WTC11 (cell line): ENCODE measurements at regions not wholly inside any gene's neighbourhood (a gene's known extent, or its start where the extent isn't known, plus 50 kb on each side); places are given as distances from the start of the nearest gene placed in this dataset.

Source experiments
- ATAC-seq: fragments of 200-7000 bp; cut with Tn5 transposase; 2 replicates; pipeline ENCODE4 v1.10.0; 2021; ENCODE audit warnings: mild to moderate bottlenecking, moderate library complexity
- CTCF ChIA-PET: fragments of 300-600 bp; sonication (Branson Sonifier 250); formaldehyde crosslinking; loops from one replicate; lab custom pipeline; 2021; ENCODE audit warnings: antibody characterized with exemption; lab: Charles Lee
- POLR2A ChIA-PET: fragments of 350-600 bp; sonication (Branson Sonifier 250); formaldehyde crosslinking; loops from one replicate; lab custom pipeline; 2021; ENCODE audit warnings: antibody characterized with exemption; lab: Charles Lee
- DNase-seq: peaks from one replicate; pipeline ENCODE4 v3.0.0; 2021; ENCODE audit warnings: low spot score
- H3K27ac Mint-ChIP-seq: 2 replicates; pipeline ENCODE4 v1.8.0; 2021; ENCODE audit warnings: mixed read lengths
- H3K27me3 Mint-ChIP-seq: 2 replicates; pipeline ENCODE4 v1.8.0; 2021; ENCODE audit warnings: low read depth, mild to moderate bottlenecking, moderate library complexity, mixed read lengths
- H3K36me3 Mint-ChIP-seq: 2 replicates; pipeline ENCODE4 v1.8.0; 2021; ENCODE audit warnings: mixed read lengths
- H3K4me1 Mint-ChIP-seq: 2 replicates; pipeline ENCODE4 v1.8.0; 2022; ENCODE audit warnings: mixed read lengths
- H3K4me3 Mint-ChIP-seq: 2 replicates; pipeline ENCODE4 v1.8.0; 2021; ENCODE audit warnings: mild to moderate bottlenecking, moderate library complexity, mixed read lengths
- H3K9me3 Mint-ChIP-seq: 2 replicates; pipeline ENCODE4 v1.8.0; 2021; ENCODE audit warnings: mixed read lengths
- CREM ChIP-seq: sonication (generic); formaldehyde crosslinking; IDR thresholded peaks from 2 replicates; pipeline ENCODE4 v1.8.1; 2022; ENCODE audit warnings: mild to moderate bottlenecking, missing genetic modification reagents, moderate library complexity
- GABPB1 ChIP-seq: sonication (generic); formaldehyde crosslinking; IDR thresholded peaks from 2 replicates; pipeline ENCODE4 v1.8.1; 2023; ENCODE audit warnings: mild to moderate bottlenecking, missing genetic modification reagents
- HMGA2 ChIP-seq: fragments of 250-450 bp; sonication (Bioruptor Pico); IDR thresholded peaks from 2 replicates; pipeline ENCODE4 v1.4.0; 2021; ENCODE audit warnings: mild to moderate bottlenecking, moderate library complexity
- NR2C2 ChIP-seq: sonication (generic); formaldehyde crosslinking; IDR thresholded peaks from 2 replicates; pipeline ENCODE4 v1.8.0; 2022; ENCODE audit warnings: mild to moderate bottlenecking, missing genetic modification reagents
- PRRX2 ChIP-seq: fragments of 250-450 bp; sonication (Bioruptor Pico); IDR thresholded peaks from 2 replicates; pipeline ENCODE4 v1.8.0; 2021; ENCODE audit warnings: mild to moderate bottlenecking
- RORB ChIP-seq: fragments of 250-450 bp; sonication (Bioruptor Pico); IDR thresholded peaks from 2 replicates; pipeline ENCODE4 v1.9.0; 2021; ENCODE audit warnings: mild to moderate bottlenecking
- TCF7 ChIP-seq: sonication (generic); formaldehyde crosslinking; IDR thresholded peaks from 2 replicates; pipeline ENCODE4 v1.8.0; 2022; ENCODE audit warnings: mild to moderate bottlenecking, low read depth, missing genetic modification reagents, moderate library complexity
- TEAD4 ChIP-seq: sonication (generic); formaldehyde crosslinking; IDR thresholded peaks from 2 replicates; pipeline ENCODE4 v1.8.0; 2022; ENCODE audit warnings: mild to moderate bottlenecking, missing genetic modification reagents
- TP53 ChIP-seq: sonication (generic); formaldehyde crosslinking; IDR thresholded peaks from 2 replicates; pipeline ENCODE4 v1.8.1; 2023; ENCODE audit warnings: mild to moderate bottlenecking, missing genetic modification reagents
- ZBTB21 ChIP-seq: sonication (generic); formaldehyde crosslinking; IDR thresholded peaks from 2 replicates; pipeline ENCODE4 v1.8.1; 2023; ENCODE audit warnings: mild to moderate bottlenecking, missing genetic modification reagents, borderline replicate concordance
- ZNF121 ChIP-seq: sonication (generic); formaldehyde crosslinking; IDR thresholded peaks from 2 replicates; pipeline ENCODE4 v1.8.0; 2023; ENCODE audit warnings: missing genetic modification reagents
- ZNF232 ChIP-seq: sonication (generic); formaldehyde crosslinking; IDR thresholded peaks from 2 replicates; pipeline ENCODE4 v1.8.0; 2022; ENCODE audit warnings: mild to moderate bottlenecking, missing genetic modification reagents
- ZNF263 ChIP-seq: sonication (generic); formaldehyde crosslinking; IDR thresholded peaks from 2 replicates; pipeline ENCODE4 v1.8.1; 2022; ENCODE audit warnings: low read depth, mild to moderate bottlenecking, moderate library complexity, missing genetic modification reagents
- TF ChIP-seq, protein P1 (sequence below): sonication (generic); formaldehyde crosslinking; IDR thresholded peaks from 2 replicates; pipeline ENCODE4 v1.8.1; 2023; ENCODE audit warnings: mild to moderate bottlenecking, missing genetic modification reagents, moderate library complexity
- TF ChIP-seq, protein P2 (sequence below): fragments of 250-450 bp; sonication (Bioruptor Pico); IDR thresholded peaks from 2 replicates; pipeline ENCODE4 v1.8.0; 2021; ENCODE audit warnings: mild to moderate bottlenecking
- TF ChIP-seq, protein P3 (sequence below): sonication (generic); formaldehyde crosslinking; IDR thresholded peaks from 2 replicates; pipeline ENCODE4 v1.8.0; 2022; ENCODE audit warnings: mild to moderate bottlenecking, missing genetic modification reagents
- TF ChIP-seq, protein P4 (sequence below): fragments of 250-450 bp; sonication (Bioruptor Pico); IDR thresholded peaks from 2 replicates; pipeline ENCODE4 v1.9.0; 2021; ENCODE audit warnings: moderate library complexity, mild to moderate bottlenecking, inconsistent platforms, borderline replicate concordance
- TF ChIP-seq, protein P5 (sequence below): sonication (generic); formaldehyde crosslinking; conservative IDR thresholded peaks from 2 replicates; pipeline ENCODE4 v1.8.1; 2023; ENCODE audit warnings: mild to moderate bottlenecking, low read depth, missing genetic modification reagents, moderate library complexity
- TF ChIP-seq, protein P6 (sequence below): sonication (generic); formaldehyde crosslinking; IDR thresholded peaks from 2 replicates; pipeline ENCODE4 v1.8.1; 2023; ENCODE audit warnings: mild to moderate bottlenecking, missing genetic modification reagents, moderate library complexity
- TF ChIP-seq, protein P7 (sequence below): sonication (generic); formaldehyde crosslinking; conservative IDR thresholded peaks from 2 replicates; pipeline ENCODE4 v1.8.1; 2022; ENCODE audit warnings: mild to moderate bottlenecking, missing genetic modification reagents
- TF ChIP-seq, protein P8 (sequence below): sonication (generic); formaldehyde crosslinking; IDR thresholded peaks from 2 replicates; pipeline ENCODE4 v1.8.0; 2022; ENCODE audit warnings: mild to moderate bottlenecking, missing genetic modification reagents

DNA sequence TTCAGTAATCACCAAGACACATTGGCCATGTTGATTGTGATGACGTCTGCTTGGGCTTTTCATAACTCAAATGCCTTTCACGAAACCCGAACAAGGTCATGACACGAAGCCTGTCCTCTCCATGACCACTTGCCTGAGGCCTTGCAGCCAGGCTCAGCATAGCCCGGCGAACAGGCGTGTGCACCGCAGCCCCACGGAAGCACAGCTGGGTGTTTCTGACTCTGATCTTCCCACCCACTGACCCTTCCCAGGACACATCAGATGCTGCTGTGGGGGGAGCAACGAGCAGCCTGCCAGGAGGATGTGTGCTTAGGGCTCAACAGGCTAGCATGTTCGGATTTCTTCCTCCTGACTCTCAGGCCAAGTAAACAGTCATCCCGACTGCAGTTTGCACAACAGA, 369.4 kb upstream of the SALL3 start:
- Mint-ChIP-seq H3K27ac (no peak overlapping the region), H3K9me3 (peaks cover 34% of the 10 kb centered on the region), H3K4me1 (no peaks in the 10 kb centered on the region), H3K27me3 (peaks cover 2% of the 10 kb centered on the region; the same call in 1 of the 2 replicates), H3K4me3 (no peak overlapping the region), H3K36me3 (peaks cover 14% of the 10 kb centered on the region)
- TF ChIP-seq, protein P1, sequence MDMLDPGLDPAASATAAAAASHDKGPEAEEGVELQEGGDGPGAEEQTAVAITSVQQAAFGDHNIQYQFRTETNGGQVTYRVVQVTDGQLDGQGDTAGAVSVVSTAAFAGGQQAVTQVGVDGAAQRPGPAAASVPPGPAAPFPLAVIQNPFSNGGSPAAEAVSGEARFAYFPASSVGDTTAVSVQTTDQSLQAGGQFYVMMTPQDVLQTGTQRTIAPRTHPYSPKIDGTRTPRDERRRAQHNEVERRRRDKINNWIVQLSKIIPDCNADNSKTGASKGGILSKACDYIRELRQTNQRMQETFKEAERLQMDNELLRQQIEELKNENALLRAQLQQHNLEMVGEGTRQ (CRISPR knock-in tag): no peak
- TF ChIP-seq, protein P2, sequence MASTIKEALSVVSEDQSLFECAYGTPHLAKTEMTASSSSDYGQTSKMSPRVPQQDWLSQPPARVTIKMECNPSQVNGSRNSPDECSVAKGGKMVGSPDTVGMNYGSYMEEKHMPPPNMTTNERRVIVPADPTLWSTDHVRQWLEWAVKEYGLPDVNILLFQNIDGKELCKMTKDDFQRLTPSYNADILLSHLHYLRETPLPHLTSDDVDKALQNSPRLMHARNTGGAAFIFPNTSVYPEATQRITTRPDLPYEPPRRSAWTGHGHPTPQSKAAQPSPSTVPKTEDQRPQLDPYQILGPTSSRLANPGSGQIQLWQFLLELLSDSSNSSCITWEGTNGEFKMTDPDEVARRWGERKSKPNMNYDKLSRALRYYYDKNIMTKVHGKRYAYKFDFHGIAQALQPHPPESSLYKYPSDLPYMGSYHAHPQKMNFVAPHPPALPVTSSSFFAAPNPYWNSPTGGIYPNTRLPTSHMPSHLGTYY (CRISPR knock-in tag): no peak
- TF ChIP-seq ZNF232 (no peak), ZBTB21 (CRISPR knock-in tag) (no peak), RORB (CRISPR knock-in tag) (no peak), ZNF263 (CRISPR knock-in tag) (no peak)
- TF ChIP-seq, protein P3, sequence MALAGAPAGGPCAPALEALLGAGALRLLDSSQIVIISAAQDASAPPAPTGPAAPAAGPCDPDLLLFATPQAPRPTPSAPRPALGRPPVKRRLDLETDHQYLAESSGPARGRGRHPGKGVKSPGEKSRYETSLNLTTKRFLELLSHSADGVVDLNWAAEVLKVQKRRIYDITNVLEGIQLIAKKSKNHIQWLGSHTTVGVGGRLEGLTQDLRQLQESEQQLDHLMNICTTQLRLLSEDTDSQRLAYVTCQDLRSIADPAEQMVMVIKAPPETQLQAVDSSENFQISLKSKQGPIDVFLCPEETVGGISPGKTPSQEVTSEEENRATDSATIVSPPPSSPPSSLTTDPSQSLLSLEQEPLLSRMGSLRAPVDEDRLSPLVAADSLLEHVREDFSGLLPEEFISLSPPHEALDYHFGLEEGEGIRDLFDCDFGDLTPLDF (CRISPR knock-in tag): no peak
- TF ChIP-seq, protein P4, sequence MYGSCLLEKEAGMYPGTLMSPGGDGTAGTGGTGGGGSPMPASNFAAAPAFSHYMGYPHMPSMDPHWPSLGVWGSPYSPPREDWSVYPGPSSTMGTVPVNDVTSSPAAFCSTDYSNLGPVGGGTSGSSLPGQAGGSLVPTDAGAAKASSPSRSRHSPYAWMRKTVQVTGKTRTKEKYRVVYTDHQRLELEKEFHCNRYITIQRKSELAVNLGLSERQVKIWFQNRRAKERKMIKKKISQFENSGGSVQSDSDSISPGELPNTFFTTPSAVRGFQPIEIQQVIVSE (CRISPR knock-in tag): no peak
- CTCF ChIA-PET: no interaction called here
- ATAC-seq (no peak), DNase-seq (no peak)
- POLR2A ChIA-PET: no interaction called here

DNA sequence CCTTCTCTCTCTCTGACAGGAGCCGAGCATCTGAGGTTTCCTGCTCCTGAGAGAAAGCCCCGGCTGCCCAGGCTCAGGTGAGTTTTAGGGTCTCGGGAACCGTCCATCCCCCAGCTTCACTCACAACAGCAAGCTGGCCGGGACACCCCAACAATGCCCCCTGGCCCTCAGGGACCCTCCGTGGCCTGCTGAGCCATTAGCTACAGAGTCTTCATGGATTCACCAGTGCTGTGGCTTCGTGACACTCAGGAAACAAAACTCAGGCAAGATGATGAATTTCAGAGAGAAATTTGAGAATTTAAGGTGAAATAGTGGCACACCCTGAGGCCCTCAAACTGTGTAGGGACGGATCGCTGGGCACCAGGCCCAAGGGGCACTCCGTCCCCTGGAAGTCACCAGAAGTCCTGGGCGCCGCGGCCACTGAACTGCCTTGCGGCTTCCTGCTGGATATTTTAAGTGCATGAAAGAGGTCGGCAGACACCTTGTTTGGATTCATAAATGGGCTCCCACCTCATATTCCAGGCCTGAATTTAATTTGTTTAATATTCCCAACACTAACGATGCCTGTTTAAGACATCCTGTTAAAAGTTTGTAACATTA, 368.3 kb upstream of the SALL3 start:
- Mint-ChIP-seq H3K27me3 (peaks cover 6% of the 10 kb centered on the region; the same call in 1 of the 2 replicates), H3K9me3 (peaks cover 34% of the 10 kb centered on the region), H3K36me3 (peaks cover 16% of the 10 kb centered on the region), H3K4me1 (no peaks in the 10 kb centered on the region), H3K27ac (no peak overlapping the region), H3K4me3 (no peak overlapping the region)
- DNase-seq (no peak), ATAC-seq (no peak)
- ChIA-PET POLR2A (no interaction called here), CTCF (no interaction called here)
- no peak for TF ChIP-seq TCF7 (CRISPR knock-in tag)
- TF ChIP-seq, protein P5, sequence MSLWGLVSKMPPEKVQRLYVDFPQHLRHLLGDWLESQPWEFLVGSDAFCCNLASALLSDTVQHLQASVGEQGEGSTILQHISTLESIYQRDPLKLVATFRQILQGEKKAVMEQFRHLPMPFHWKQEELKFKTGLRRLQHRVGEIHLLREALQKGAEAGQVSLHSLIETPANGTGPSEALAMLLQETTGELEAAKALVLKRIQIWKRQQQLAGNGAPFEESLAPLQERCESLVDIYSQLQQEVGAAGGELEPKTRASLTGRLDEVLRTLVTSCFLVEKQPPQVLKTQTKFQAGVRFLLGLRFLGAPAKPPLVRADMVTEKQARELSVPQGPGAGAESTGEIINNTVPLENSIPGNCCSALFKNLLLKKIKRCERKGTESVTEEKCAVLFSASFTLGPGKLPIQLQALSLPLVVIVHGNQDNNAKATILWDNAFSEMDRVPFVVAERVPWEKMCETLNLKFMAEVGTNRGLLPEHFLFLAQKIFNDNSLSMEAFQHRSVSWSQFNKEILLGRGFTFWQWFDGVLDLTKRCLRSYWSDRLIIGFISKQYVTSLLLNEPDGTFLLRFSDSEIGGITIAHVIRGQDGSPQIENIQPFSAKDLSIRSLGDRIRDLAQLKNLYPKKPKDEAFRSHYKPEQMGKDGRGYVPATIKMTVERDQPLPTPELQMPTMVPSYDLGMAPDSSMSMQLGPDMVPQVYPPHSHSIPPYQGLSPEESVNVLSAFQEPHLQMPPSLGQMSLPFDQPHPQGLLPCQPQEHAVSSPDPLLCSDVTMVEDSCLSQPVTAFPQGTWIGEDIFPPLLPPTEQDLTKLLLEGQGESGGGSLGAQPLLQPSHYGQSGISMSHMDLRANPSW (CRISPR knock-in tag): no peak
- no peak for TF ChIP-seq CREM
- no peak for TF ChIP-seq ZNF121 (CRISPR knock-in tag)
- TF ChIP-seq, protein P6, sequence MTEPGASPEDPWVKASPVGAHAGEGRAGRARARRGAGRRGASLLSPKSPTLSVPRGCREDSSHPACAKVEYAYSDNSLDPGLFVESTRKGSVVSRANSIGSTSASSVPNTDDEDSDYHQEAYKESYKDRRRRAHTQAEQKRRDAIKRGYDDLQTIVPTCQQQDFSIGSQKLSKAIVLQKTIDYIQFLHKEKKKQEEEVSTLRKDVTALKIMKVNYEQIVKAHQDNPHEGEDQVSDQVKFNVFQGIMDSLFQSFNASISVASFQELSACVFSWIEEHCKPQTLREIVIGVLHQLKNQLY: no peak
- no peak for TF ChIP-seq TEAD4 (CRISPR knock-in tag)
- TF ChIP-seq, protein P7, sequence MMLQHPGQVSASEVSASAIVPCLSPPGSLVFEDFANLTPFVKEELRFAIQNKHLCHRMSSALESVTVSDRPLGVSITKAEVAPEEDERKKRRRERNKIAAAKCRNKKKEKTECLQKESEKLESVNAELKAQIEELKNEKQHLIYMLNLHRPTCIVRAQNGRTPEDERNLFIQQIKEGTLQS (CRISPR knock-in tag): no peak
- TF ChIP-seq ZNF232: no peak
- TF ChIP-seq HMGA2 (CRISPR knock-in tag): no peak
- TF ChIP-seq PRRX2 (CRISPR knock-in tag): no peak
- TF ChIP-seq, protein P8, sequence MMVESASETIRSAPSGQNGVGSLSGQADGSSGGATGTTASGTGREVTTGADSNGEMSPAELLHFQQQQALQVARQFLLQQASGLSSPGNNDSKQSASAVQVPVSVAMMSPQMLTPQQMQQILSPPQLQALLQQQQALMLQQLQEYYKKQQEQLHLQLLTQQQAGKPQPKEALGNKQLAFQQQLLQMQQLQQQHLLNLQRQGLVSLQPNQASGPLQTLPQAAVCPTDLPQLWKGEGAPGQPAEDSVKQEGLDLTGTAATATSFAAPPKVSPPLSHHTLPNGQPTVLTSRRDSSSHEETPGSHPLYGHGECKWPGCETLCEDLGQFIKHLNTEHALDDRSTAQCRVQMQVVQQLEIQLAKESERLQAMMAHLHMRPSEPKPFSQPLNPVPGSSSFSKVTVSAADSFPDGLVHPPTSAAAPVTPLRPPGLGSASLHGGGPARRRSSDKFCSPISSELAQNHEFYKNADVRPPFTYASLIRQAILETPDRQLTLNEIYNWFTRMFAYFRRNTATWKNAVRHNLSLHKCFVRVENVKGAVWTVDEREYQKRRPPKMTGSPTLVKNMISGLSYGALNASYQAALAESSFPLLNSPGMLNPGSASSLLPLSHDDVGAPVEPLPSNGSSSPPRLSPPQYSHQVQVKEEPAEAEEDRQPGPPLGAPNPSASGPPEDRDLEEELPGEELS: no peak
- no peak for TF ChIP-seq TP53 (CRISPR knock-in tag)
- TF ChIP-seq GABPB1 (CRISPR knock-in tag): no peak
- no peak for TF ChIP-seq NR2C2 (CRISPR knock-in tag)
